Hippocampal formation (tissue), 2 donors: ENCODE measurements at regions not wholly inside any gene's neighbourhood (a gene's known extent, or its start where the extent isn't known, plus 50 kb on each side); places are given as distances from the start of the nearest gene placed in this dataset.
"Not testable (repeated sequence)": the region's sequence is repeated elsewhere in the genome, so short reads cannot be mapped to it uniquely, and the experiment has no call there.

Source experiments
- DNase-seq, 2 donors: peaks; one replicate each; lab custom pipeline; 2025; lab: John Stamatoyannopoulos, UW

GRCh38 chr21:14008436-14008835 lies 202.3 kb downstream of the LIPI start:
- DNase-seq, result not testable (repeated sequence)

DNA sequence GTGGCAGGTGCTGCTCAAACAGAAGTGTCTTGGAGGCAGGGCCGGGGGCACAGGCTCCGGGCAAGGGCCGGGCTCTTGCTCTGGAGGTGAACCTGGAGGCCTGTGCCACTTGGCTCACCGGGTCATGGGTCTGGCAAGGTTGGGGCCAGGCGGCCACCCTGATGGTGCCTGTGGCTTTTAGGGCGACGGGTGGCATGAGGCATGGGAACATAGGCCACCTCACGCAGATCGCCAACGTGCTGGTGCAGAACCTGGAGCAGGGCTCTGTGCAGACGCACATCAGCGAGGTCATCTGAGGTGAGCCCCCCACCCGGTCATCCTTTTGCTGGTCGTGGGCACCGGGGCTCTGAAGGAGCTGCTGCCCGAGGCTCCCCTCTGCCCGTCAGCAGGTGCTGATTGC lies 202.7 kb downstream of the LIPI start:
- not testable (repeated sequence) for DNase-seq

GRCh38 chr21:14006144-14006543 lies 204.6 kb downstream of the LIPI start:
- DNase-seq, result not testable (repeated sequence)

DNA sequence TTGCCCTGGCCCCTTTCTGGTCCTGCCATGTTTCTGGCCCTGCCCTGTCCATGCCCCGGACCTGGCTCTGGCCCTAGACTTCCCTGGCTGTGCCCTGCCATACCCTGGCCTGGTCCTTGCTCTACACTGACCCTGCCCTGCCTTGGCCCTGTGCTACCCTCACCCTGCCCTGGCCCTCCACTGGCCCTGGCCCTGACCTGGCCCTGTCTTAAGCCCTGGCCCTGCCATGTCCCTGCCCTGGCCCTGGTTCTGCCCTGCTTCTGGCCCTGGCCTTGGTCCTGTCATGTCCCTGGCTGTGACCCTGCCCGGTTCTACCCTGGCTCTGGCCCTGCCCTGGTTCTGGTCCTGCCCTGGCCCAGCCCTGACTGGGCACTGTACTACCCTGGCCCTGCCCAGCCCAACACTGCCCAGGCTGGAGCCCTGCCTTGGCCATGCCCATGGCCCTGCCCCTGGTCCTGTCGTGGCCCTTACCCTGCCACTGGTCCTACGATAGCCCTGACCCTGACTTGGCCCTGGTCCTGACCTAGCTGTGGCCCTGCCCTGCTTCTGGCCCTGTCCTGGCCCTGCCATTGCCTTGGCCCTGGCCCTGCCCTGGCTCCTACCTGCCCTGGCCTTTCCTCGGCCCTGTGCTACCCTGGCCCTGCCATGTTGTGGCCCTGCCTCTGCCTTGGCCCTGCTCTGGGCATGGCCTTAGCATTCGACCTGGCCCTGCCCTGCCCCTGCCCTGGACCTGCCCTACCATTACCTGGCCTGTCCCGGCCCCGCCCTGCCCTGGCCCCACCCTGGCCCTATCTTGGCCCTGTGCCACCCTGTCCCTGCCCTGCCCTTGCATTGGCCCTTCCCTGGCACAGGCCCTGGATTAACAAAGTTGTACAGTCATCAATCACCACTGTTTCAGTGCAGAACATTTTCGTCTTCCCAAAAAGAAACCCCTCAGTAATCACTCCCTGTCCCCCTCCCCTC lies 223.5 kb downstream of the LIPI start:
- not testable (repeated sequence) for DNase-seq

DNA sequence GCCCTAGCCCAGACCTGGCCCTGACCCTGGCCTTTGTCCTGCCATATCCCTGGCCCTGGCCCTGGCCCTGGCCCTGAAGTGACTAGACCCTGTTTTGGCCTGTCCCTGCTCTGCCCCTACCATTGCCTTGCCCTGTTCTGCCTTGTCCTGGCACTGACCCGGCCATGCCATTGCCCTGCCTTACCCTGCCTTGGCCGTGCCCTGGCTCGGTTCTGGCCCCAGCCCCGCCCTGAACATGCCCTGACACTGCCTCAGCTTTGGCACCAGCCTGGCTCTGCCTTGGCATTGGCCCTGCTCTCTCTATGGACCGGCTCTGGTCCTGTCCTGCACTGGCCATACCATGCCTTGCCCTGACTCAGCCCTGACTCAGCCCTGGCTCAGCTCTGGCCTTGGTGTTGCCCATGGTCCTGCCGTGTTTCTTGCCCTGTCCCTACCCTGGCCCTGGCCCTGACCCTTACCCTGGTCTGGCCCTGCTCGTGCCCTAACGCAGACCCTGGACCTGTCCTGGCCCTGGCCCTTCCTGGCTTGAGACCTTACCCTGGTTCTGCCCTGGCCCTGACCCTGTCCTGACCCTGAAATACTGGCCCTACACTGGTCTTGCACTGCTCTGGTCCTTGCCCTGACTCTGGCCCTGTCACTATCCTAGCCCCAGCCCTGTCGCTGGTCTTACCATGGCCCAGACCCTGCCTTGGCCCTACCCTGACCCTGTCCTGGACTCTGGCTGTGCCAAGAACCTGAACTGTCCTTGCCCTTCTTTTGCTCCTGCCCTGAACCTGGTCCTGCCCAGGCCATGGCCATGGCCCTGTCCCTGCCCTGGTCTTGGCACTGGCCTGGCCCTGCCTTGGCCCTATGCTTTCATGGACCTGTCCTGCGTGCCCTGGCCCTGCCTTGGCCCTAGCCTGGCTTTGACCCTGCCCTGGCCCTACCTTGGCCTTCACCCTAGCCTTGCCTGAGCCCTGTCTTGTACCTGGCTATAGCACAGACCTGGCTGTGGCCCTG lies 224.6 kb downstream of the LIPI start:
- not testable (repeated sequence) for DNase-seq

- not testable (repeated sequence) for DNase-seq
Measured at GRCh38 chr21:13985137-13985864, 225.5 kb downstream of the LIPI start.

GRCh38 chr21:13984728-13985127 lies 226.0 kb downstream of the LIPI start:
- not testable (repeated sequence) for DNase-seq

DNA sequence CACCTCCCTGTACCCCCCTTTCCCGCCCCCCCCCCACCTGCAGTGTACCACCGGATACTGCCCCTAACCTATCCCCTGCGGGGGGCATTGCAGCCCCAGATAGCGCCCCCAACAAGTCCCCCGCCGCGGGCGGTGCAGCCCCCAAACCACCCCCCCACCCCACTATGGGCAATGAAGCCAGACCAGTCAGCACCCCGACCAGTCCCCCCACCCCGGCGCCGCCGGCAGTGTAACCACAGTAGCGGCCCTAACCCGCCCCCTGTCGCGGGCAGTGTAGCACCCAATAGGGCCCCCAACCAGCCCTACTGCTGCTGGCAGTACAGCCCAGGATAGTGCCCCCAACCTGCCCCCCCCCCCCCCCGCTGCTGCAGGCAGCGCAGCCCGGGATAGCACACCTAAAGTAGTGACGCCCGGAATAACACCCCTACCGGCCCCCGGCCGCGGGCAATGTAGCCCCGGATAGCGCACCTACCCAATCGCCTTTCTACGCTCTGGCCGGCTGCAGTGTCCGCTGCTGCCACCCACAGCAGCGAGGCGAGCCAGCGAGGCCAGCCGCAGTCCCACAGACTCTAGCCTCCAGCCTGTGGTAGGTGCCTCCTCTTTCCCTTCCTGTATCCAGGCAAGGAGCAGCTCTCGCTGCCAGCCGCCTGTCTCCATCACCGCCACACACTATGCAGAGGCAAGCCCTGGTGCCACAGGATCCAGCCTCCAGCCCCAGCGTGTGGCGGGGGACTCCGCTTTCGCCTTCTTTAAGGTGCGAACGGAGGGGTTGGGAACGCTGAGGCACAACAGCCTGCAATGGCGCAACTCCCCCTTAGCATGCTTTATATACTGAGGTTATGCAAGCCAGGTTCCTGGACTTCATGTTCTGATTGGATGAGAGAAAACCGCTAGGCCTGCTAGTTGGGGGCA lies 229.3 kb downstream of the LIPI start:
- DNase-seq, result not testable (repeated sequence)

DNA sequence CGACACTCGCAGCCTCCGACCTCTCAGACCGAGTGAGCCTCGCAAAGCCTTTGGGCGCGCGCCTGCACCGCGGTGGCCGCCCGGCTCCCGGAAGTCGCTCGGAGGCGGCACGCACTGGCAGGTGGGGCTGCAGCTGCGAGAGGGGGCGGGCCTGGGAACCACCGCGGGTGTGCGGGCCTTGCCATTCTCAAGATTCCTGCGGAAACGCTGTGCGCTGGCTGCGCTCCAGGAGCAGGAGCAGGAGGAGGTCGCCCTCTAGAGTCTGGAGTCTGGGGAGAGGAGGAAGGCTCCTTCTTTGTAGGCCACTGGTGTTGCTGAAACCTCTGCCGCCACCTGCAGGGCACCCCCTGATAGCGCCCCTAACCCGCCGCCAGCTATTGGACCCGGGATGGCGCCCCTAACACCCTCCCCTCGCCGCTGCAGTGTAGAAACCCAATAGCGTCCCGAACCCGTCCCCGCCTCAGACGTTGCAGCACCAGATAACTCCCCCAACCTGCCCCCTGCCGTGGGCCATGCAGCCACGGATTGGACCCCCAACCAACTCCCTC lies 230.6 kb downstream of the LIPI start:
- peak in 1 of 2 donors; percentile 21 for DNase-seq

- not testable (repeated sequence) for DNase-seq
Measured at GRCh38 chr21:13979608-13980007, 231.1 kb downstream of the LIPI start.

- not testable (repeated sequence) for DNase-seq
Measured at GRCh38 chr21:13974582-13974981, 236.2 kb downstream of the LIPI start.

DNA sequence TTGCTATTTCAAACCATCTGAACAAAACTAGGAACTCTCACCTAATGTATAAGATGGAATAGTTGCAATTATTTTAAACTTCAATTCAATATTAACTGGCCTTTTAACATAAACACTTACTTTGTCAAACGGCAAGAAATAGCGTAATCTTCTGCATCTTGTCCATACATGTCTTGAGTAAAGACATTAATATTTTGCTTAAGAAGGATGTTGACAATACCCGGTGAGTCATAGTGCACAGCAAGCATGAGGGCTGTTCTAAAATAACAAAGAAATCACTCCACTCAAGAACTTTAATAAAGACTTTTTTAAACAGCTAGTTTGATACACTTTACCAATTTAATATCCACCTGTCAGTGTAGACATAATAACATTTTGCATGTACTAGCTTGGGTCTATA lies 240.9 kb downstream of the LIPI start:
- not testable (repeated sequence) for DNase-seq

DNA sequence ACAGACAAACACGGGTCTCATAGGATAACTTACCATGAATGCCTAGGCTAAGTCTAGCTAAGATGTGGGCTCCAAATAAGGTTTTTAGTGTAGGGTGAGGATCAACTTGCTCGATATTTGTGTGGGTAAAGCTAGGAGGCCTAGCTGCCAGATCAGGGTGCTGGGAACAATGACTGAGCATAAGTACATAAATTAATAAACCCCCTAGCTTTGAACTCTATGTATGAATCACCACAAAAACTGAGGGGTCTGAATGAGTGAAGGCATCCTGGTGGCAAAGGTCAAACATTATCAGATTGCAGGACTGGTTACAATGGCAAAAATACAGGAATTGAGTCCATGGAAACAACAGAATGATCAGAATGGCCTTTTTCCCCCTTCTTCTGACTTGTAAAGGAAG lies 241.8 kb downstream of the LIPI start:
- DNase-seq, result not testable (repeated sequence)

GRCh38 chr21:13963259-13963658 lies 247.5 kb downstream of the LIPI start:
- not testable (repeated sequence) for DNase-seq

DNA sequence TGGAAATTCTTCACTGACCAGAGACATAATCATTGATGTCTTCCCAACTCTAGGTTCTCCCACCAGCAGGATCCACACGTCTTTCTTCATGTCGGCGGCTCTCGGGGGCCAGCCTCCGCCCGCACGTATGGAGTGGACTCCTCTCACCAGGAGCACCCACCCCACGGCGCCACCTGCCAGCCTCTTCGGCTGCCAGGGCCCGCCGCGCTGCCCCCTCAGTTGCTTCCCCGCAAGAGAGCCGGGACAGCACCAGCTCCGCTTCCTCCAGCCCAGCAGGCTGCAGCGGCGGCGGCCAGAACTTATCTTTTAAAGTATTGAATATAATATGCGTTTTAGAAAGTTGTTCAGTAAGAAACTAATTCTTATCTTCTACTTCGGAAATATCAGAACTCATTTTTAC lies 273.5 kb downstream of the LIPI start:
- DNase-seq, result no peak

GRCh38 chr21:13936033-13936937 lies 274.5 kb downstream of the LIPI start:
- not testable (repeated sequence) for DNase-seq

- DNase-seq, result not testable (repeated sequence)
Measured at GRCh38 chr21:13935396-13936032, 275.2 kb downstream of the LIPI start.

DNA sequence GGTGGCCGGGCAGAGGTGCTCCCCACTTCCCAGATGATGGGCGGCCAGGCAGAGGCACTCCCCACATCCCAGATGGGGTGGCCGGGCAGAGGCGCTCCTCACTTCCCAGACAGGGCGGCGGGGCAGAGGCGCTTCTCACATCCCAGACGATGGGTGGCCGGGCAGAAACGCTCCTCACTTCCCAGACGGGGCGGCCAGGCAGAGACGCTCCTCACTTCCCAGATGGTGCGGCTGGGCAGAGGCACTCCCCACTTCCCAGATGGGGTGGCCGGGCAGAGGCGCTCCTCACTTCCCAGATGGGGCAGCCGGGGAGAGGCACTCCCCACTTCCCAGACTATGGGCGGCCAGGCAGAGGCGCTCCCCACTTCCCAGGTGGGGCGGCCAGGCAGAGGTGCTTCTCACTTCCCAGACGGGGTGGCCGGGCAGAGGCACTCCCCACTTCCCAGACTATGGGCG lies 275.8 kb downstream of the LIPI start:
- DNase-seq, result not testable (repeated sequence)
